HL-60/S4 (cell line): ENCODE measurements at regions not wholly inside any gene's neighbourhood (a gene's known extent, or its start where the extent isn't known, plus 50 kb on each side); places are given as distances from the start of the nearest gene placed in this dataset.

Experiments used
- in situ Hi-C: fragments of 300-500 bp; cut with MboI; formaldehyde crosslinking; loops from 2 replicates; pipeline ENCODE4 v1.14.3; 2022; ENCODE audit warnings: low sequenced_read_pairs

GRCh38 chr4:83819582-83819981 is 283.7 kb downstream of the GPAT3 start:
- in situ Hi-C loops, result no loop called here

- in situ Hi-C loops, result no loop called here
These were observed 274.5 kb downstream of the GPAT3 start for GRCh38 chr4:83810428-83810827.

GRCh38 chr4:83809581-83809980 is 273.7 kb downstream of the GPAT3 start:
- in situ Hi-C loops, result no loop called here

GRCh38 chr4:83793481-83793880 is 257.6 kb downstream of the GPAT3 start:
- in situ Hi-C loops, result no loop called here

- in situ Hi-C loops, result no loop called here
These were observed 250.0 kb downstream of the GPAT3 start for GRCh38 chr4:83785891-83786290.

- in situ Hi-C loops, result no loop called here
These were observed 247.3 kb downstream of the GPAT3 start for GRCh38 chr4:83783215-83783614.

- in situ Hi-C loops, result no loop called here
These were observed 246.7 kb downstream of the GPAT3 start for GRCh38 chr4:83782591-83782990.

- in situ Hi-C loops, result no loop called here
These were observed 245.5 kb downstream of the GPAT3 start for GRCh38 chr4:83781434-83781833.

- in situ Hi-C loops, result no loop called here
These were observed 244.3 kb downstream of the GPAT3 start for GRCh38 chr4:83780053-83780733.

- in situ Hi-C loops, result no loop called here
These were observed 243.5 kb downstream of the GPAT3 start for GRCh38 chr4:83779103-83780052.

GRCh38 chr4:83772685-83773084 is 236.8 kb downstream of the GPAT3 start:
- in situ Hi-C loops, result no loop called here

- in situ Hi-C loops, result no loop called here
These were observed 235.3 kb downstream of the GPAT3 start for GRCh38 chr4:83771113-83771705.

GRCh38 chr4:83768146-83768545 is 232.2 kb downstream of the GPAT3 start:
- in situ Hi-C loops, result no loop called here

GRCh38 chr4:83767067-83767466 is 231.2 kb downstream of the GPAT3 start:
- in situ Hi-C loops, result no loop called here

- in situ Hi-C loops, result no loop called here
These were observed 223.7 kb downstream of the GPAT3 start for GRCh38 chr4:83759611-83760010.

- in situ Hi-C loops, result no loop called here
These were observed 222.4 kb downstream of the GPAT3 start for GRCh38 chr4:83758285-83758684.

GRCh38 chr4:83757121-83757621 is 221.3 kb downstream of the GPAT3 start:
- in situ Hi-C loops, result no loop called here

- in situ Hi-C loops, result no loop called here
These were observed 217.4 kb downstream of the GPAT3 start for GRCh38 chr4:83753260-83753659.

- in situ Hi-C loops, result no loop called here
These were observed 215.5 kb downstream of the GPAT3 start for GRCh38 chr4:83751336-83751949.

- in situ Hi-C loops, result no loop called here
These were observed 212.8 kb downstream of the GPAT3 start for GRCh38 chr4:83748711-83749110.

- in situ Hi-C loops, result no loop called here
These were observed 203.0 kb downstream of the GPAT3 start for GRCh38 chr4:83738895-83739294.
